EH (cell line): ENCODE measurements at regions not wholly inside any gene's neighbourhood (a gene's known extent, or its start where the extent isn't known, plus 50 kb on each side); places are given as distances from the start of the nearest gene placed in this dataset.

ENCODE experiments used
- DNase-seq: peaks from one replicate; pipeline ENCODE4 v3.0.0-alpha.2; 2015; ENCODE audit warnings: low read depth

DNA sequence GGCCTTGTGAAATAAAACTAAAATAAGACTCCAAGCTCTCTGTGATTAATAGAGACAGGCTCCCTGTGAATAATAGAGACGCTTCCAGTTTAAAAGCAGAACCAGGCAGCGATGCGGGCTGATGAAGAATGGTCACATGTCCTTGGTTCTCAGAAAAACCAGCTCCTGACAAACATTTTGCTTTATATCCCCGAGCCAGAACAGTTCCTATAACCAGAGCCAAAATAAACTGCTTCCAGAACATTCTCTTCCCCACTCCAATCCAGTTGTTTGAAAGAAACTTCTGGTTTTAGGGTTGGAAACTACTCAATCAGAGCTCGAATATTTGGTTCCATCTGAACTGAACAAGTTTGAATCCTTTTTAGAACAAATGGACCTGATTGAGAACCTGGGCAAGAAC lies 213.7 kb downstream of the TSN start:
- DNase-seq: no peak

DNA sequence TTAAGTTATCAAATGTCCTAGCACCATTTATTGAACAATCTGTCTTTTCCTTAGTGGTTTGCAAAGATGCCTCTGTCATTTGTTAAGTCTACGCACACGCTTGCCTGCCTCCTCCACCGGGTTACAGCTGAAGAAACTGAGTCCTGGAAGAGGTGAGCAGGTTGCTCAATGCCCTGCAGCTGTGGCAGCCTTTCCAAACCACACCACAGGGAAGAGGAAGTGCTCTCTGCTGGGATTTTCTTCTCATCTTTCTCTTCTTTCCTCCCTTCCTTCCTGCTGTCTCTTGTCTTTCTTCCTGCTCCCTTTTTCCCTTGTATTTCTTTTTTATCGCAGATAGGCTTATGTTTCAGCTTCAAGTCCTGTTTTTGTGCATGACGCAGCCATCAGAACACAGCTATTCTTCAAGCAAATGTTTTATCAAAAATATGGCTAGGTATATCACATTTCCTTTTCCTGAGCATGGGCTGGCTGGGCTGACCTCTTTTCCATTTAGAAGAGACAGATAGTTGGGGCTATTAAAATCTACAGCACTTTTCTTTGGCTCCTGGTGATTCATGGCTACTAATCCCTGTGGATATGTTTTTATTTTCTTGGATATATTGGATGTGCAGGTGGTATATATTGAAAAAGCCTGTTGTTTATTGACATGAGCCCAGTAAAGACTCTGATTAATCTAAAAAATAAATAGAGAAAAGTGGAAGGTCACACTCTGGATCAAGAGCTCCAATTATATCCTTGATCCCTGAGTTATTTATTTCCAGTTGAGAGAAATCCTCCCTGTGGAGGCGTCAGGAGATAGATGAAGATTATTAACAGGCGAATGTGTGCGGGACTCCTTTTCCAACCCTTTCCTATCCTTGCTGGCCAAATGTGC lies 214.6 kb downstream of the TSN start:
- no peak for DNase-seq

- DNase-seq: no peak
These were observed 216.8 kb downstream of the TSN start for GRCh38 chr2:121972203-121972602.

GRCh38 chr2:121974897-121975661 lies 219.6 kb downstream of the TSN start:
- DNase-seq: peak; percentile 81

DNA sequence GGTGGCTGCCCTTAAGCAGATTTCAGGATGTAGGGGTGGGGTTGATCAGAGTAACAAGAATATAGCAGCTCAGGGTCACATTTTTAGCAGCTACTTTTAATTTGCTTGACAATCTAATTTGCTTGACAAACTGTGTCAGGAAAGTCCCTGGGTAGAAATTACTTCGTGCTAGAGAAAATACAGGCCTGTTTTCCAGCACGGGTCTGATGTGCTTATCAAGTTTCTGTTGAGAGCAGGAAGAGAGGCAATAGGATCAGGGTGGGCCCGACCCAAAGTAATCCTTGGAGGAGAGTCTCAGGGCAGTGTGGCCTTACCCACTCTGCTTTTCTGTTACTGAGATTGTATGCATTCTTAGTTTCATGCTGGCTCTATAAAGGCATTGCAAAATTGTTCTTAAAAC lies 221.5 kb downstream of the TSN start:
- DNase-seq: no peak

GRCh38 chr2:121977326-121977725 lies 221.9 kb downstream of the TSN start:
- DNase-seq: no peak

GRCh38 chr2:121992700-121993099 lies 237.2 kb downstream of the TSN start:
- no peak for DNase-seq

- no peak for DNase-seq
These were observed 238.2 kb downstream of the TSN start for GRCh38 chr2:121993682-121994081.

- DNase-seq: no peak
These were observed 239.1 kb downstream of the TSN start for GRCh38 chr2:121994238-121995206.

DNA sequence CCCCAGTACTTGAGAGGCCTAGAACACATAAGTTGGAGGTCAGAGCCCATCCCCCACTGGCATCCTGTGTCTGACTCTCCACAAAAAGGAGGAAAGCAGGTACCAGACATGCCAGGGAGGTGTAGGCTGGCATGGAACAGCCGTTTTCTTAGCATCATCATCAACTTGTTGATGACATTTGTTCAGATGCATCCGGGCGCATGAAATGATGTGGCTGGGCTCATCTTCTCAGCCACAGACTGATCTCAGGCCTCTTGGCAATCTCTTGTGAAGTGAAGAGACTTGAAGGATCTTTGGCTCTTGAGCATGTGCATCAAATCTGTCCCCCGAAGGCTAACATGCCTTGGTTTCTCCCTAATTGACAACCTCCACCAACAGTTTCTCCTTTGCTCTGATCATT lies 243.3 kb downstream of the TSN start:
- no peak for DNase-seq

- peak; percentile 75 for DNase-seq
These were observed 243.8 kb downstream of the TSN start for GRCh38 chr2:121999264-121999663.

DNA sequence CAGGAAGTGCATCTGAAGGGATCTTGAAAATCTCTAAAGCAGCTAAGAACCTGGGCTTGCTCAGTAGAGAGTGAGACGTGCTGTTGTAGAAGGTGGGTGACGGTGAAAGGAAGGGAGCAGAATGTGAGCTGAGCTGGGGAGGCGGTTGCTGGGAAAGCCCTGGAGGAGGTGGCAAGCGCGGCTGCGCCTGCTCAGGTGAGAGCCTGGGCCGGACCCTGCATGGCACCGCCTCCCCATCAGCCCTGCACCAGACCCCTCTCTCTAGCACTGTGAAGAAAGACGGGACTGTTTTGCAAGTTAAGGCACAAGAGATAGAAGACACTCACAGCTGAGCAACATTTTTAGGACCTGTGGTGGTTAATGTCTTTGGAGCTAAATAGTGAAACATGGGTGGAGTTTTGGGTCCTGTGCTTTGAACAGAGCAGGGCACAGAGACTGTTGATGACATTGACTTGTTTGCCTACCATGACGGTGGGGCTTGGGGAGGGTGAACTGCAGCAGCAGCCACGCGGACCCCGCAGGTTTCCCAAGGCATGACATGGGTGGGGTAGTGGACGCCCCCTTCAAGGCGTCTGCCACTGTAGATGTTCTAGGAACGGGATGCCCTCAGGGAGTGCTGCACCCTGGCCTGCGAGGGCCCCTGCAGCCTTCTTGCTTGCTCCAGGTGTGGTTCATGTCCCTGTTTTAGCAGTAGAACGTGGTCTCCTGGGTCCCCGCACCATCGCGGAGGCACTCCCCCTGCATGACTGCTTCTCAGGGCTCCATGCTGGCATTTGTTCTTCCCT lies 245.3 kb downstream of the TSN start:
- DNase-seq: no peak

- DNase-seq: no peak
These were observed 246.0 kb downstream of the TSN start for GRCh38 chr2:122001441-122001874.

GRCh38 chr2:122003196-122003940 lies 247.9 kb downstream of the TSN start:
- DNase-seq: no peak

DNA sequence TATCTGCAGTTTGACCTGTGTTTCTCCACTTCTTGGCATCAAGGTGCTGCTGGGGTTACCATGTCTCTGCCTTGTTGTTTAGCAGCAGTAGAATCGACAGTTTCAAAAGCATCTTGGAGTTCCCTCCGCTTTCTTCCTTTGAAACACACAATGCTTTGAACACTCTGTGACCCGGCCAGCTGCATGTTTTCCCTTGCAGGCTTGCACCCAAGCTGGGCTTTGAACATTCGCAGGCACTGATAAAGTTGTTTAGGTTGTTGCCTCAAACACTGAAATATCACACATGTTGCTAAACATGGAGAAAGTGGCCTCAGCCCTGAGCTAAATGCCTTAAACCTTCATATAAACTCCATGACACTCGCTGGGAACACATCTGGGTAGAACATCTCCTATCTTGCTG lies 251.7 kb downstream of the TSN start:
- DNase-seq: no peak

- DNase-seq: no peak
These were observed 252.1 kb downstream of the TSN start for GRCh38 chr2:122007577-122007976.

GRCh38 chr2:122009561-122009960 lies 254.1 kb downstream of the TSN start:
- no peak for DNase-seq

GRCh38 chr2:122011493-122012270 lies 256.2 kb downstream of the TSN start:
- peak; percentile 23 for DNase-seq

- DNase-seq: no peak
These were observed 263.3 kb downstream of the TSN start for GRCh38 chr2:122018736-122019135.

GRCh38 chr2:122019724-122020123 lies 264.3 kb downstream of the TSN start:
- no peak for DNase-seq
